ENCODE measurements at regions not wholly inside any gene's neighbourhood (a gene's known extent, or its start where the extent isn't known, plus 50 kb on each side); places are given as distances from the start of the nearest gene placed in this dataset.

DNA sequence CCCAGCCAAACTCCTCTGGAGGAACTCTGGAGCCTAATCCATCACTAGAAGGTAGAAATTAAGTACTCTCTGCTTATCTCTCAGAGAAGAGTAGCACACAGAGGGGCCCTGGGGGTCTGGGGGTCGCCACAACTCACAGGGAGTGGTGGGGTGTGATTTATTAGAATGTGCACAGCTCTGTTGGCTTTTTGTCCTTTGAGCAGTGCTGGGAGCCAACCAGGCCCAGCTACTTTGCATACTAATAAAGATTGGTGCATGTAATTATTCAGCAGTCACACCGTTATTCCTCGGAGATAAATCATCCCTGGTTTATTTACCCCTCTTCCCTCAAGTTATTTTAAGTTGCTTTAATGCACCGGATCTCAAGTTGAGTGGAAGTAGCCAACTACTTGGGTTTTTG, 606.7 kb upstream of the EEF2KMT start:
- DNase-seq, result no peak

GRCh38 chr16:5693426-5693825, 595.8 kb upstream of the EEF2KMT start:
- DNase-seq, result no peak

- no peak for DNase-seq
Observed at GRCh38 chr16:5681966-5682365, 584.4 kb upstream of the EEF2KMT start.

DNA sequence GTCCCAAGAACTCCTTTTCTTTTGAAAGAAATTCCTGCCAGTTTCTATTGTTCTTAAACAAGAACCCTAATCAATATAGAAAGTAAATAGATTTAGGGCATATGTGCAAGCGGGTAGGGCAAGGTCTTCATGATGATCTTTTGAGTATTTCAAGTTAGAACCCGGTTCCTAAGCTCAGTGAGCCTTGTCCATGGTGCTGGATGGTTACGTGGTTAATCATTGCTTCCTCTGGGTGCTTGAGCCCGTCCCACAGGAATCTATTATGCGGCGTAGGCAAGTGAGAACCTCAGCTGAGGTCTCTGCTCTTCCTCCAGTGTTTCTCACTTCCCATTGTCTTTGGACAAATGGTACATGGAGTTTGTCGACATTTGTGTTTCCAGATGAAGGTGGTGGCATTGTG, 580.8 kb upstream of the EEF2KMT start:
- DNase-seq, result no peak

- DNase-seq, result no peak
Observed at GRCh38 chr16:5671421-5671820, 573.8 kb upstream of the EEF2KMT start.

DNA sequence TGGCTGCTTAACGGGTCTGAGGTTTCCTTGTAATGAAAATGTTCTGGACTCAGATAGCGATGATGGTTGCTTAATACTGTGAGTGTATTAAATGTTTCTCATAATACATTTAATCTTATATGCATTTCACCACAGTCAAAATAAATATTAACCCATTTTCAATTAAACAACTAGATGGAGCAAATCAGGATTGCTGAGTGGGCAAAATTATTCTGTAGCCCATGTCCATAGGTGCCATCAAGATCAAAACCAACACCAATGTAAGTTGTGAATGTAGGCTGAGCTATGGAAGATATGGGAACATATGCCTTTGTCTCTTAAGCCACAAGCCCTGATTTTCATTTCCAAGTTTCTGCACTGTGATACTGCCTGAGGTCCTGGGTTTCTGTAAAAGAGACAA, 572.6 kb upstream of the EEF2KMT start:
- no peak for DNase-seq

GRCh38 chr16:5668553-5668952, 571.0 kb upstream of the EEF2KMT start:
- DNase-seq, result no peak

GRCh38 chr16:5665834-5666233, 568.2 kb upstream of the EEF2KMT start:
- DNase-seq, result no peak

DNA sequence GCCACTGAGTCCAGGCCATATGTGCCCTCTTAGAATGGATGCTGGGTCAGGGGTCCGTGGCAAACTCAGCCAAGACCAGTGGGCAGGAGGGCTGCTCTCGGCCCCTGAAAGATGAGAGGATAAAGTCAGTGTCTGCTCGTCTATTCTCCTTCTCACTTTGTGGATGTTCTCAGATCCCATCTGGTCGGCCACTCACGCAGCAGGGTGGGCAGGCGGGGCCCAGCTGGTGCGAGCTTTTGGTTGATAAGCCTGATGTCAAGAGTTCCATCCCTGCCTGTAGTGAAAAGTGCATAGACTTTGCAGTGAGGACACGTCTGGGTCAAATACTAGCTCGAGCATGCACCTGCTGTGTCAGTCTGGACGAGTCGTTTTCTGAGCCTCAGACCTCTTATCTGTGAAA, 556.2 kb upstream of the EEF2KMT start:
- DNase-seq, result no peak

GRCh38 chr16:5653041-5653440, 555.4 kb upstream of the EEF2KMT start:
- no peak for DNase-seq

- DNase-seq, result no peak
Observed at GRCh38 chr16:5649762-5650743, 552.5 kb upstream of the EEF2KMT start.

DNA sequence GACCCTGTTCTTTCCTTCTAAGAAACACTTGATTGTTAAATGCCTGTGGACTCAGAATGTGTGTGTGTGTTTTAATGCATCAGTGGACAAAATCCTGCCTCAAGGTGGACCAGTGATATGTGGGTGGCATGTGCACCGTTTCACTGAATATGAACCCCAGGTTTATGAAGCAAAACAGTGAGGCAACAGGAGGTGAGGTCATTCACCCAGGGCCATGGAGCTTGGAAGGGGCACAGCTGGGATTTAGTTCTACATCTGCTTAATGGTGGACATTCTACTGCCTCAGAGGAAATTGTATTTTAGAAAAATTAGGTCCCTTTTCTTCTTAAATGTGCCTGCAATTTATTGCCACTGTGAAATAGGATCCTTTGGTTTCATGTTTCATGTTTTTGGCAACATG, 549.5 kb upstream of the EEF2KMT start:
- DNase-seq, result no peak

GRCh38 chr16:5643855-5644531, 546.4 kb upstream of the EEF2KMT start:
- DNase-seq, result no peak

DNA sequence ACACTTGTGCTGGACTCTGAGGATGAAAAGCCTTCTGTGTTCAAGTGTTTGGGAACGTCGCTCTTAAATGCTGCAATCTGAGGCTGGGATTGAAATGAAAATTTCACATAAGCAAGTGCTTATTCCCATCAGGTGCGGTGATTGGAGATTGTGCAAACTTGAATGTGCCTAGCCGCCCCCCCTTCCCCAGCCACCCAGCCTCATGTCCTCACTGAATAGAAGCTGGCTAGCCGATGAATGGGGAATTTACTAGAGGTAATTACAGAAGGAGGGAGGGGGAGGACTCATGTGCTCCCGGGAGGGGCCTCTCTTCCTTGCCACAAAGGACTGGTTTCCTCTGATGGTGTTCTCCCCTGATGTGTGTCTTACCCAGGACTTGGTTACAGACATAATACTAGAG, 544.8 kb upstream of the EEF2KMT start:
- DNase-seq, result no peak

DNA sequence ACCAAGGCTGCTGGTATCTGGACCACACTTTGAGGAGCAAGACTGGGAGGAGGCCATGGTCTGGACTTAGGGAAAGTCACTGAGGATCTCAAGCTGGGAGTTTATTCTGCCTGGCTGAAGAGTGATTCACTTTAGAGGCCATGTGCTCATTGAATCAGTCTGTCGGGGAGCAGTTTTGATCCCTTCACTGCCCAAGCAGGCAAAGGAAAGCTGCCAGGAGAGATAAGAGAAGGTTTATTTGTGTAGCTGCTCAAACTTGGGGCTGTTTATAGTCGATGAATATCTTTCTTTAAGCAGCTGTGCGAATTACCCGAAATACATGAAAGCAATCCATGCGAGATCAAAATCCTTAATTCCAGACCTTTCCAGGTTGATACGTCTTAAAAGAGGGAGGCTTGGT, 544.4 kb upstream of the EEF2KMT start:
- no peak for DNase-seq

DNA sequence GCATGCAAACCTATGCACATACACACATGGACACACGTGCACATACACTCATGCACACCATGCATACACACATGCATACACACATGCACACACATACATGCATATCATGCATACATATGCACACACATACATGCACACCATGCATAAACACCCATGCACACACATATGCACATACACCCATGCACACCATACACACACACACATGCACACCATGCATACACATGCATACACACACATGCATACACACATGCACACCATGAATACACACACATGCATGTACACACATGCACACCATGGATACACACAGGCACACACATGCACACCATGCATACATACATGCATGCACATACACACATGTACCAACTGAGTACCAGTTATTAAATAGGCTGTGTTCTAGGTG, 543.3 kb upstream of the EEF2KMT start:
- DNase-seq, result no peak

DNA sequence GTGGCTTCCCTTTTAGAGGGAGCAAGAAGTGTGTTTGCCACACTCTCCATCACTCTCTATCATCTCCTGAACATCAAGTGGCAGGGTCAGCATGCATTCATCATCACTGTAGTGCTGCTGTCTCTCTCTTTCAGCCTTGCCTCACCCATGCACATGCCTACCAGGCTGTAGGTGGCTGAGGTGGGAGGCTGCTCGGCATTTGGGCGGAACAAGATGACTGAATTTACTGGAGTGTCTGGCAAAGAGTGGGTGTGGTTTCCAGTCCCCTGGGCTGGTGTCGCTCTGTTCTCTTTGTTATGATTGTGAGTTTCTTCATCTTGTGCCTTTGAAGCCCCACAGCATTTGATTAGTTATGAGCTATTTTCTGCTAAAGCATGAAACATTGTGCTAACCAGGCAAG, 541.9 kb upstream of the EEF2KMT start:
- DNase-seq, result no peak

GRCh38 chr16:5635331-5635730, 537.7 kb upstream of the EEF2KMT start:
- DNase-seq, result no peak

DNA sequence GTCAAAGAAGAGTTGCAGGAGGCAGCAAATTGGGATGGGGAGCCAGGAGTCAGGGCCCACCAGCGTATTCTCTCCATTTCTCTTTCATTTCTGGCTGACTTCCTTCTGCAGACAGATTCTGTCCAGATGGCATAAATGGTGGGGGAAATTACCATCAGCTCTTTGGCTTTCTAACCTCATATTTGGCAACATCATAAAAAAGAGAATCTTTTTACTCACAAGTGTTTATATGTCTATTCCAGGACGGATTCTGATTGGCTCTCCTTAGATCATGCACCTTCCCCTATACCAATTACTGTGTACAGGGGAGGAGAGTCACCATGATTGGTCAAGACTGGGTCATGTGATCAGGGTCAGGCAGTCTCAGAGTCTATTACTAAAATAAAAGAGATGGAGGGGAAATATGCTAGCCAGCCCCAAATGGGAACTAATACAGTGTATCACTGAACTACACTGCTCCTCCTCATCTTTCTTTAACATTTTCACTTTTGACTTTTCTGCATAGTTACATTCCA, 537.1 kb upstream of the EEF2KMT start:
- DNase-seq, result no peak

DNA sequence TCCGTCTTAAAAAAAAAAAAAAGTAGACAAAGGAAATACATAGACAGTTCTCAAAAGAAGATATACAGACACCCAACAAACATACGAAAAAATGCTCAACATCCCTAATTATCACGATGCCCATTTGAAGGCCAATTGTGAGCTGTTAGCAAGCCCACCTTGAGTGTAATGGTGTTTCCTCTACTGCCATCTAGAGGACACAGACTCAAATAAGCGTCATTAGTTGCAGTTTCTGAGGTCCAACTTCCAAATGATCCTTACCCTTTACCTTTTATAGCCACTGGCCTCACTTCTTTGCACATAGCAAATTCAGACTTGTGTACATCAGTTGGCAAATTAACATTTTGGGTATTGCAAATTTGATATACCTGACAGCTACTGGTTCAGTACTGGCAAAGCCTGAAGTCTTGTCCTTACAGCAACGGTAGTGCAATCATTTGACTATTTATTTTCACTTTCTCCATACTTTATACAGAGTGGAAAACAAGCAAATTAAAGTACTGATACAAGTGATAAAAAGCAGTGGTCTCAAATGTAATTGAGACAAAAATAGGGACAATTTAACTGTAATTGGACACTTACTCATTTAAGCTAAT, 536.3 kb upstream of the EEF2KMT start:
- peak; percentile 25 for DNase-seq

GRCh38 chr16:5622234-5622884, 524.8 kb upstream of the EEF2KMT start:
- DNase-seq, result no peak

DNA sequence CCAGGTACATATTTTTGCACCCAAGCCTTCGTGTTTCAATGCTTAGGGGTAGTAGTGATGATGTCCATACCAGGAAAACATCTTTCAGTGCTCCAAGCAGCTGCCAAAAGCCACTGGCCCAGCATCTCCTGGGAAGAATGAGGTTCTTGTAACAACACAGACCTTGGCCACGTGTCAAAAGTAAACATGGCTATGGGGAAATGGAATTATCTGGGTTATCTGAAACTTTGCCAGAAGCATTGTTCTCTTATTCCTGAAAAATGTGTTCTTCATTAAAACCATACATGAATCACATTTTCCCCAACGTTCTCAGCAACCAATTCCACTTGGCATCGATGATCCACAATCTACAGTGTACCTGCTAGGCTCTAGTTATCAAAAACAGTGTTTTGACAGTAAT, 524.2 kb upstream of the EEF2KMT start:
- DNase-seq, result no peak

DNA sequence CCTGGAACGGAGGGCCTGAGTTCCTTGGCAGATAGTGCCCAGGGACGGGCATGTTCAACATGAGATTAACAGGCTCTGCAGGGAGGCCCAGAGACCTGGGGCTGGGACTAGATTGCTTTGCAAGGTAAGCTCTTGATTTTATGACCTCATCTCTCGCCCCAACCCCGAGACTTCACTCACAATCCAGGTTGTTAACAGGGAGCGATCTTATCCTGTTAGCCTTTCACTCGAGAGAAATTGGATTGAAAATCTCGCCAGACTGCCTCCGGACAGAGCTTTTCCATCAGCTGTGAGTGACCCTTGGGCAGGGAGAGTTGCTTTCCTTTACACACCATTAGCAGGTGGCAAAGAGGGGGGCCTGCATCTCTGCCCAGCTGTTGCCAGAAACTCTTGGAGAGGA, 521.7 kb upstream of the EEF2KMT start:
- DNase-seq, result no peak
